OCI-LY3 (cell line): ENCODE measurements at regions not wholly inside any gene's neighbourhood (a gene's known extent, or its start where the extent isn't known, plus 50 kb on each side); places are given as distances from the start of the nearest gene placed in this dataset.

Experiments used
- H2AFZ ChIP-seq: fragments of 200-600, 300-600 bp; shearing (Covaris generic); 2 replicates; pipeline ENCODE4 v1.6.0; 2014; ENCODE audit warnings: antibody characterized with exemption, low read depth, low read length
- H3K27ac ChIP-seq: fragments of 200-600, 300-600 bp; sonication (generic); 2 replicates; pipeline ENCODE4 v1.5.1; 2014; ENCODE audit warnings: mild to moderate bottlenecking, low read length, moderate library complexity, mixed read lengths
- H3K27me3 ChIP-seq: fragments of 200-600, 300-600 bp; sonication (generic); 2 replicates; pipeline ENCODE4 v1.6.1; 2014; ENCODE audit warnings: low read depth, low read length, mixed read lengths
- H3K36me3 ChIP-seq: fragments of 200-600, 300-600 bp; sonication (generic); replicated peaks from 2 replicates; pipeline ENCODE3; 2014; ENCODE audit warnings: low read depth, low read length, mixed read lengths
- H3K4me1 ChIP-seq: fragments of 300-600, 200-600 bp; sonication (generic); 2 replicates; pipeline ENCODE4 v1.6.1; 2014; ENCODE audit warnings: low read length, mixed read lengths
- H3K4me2 ChIP-seq: fragments of 200-600, 300-600 bp; sonication (generic); 2 replicates; pipeline ENCODE4 v1.6.1; 2014; ENCODE audit warnings: low read length, mixed read lengths
- H3K4me3 ChIP-seq: fragments of 300-600, 200-600 bp; sonication (generic); 2 replicates; pipeline ENCODE4 v1.5.1; 2014; ENCODE audit warnings: antibody characterized with exemption, mild to moderate bottlenecking, low read length, moderate library complexity
- H3K79me2 ChIP-seq: fragments of 300-600, 200-600 bp; shearing (Covaris generic); 2 replicates; pipeline ENCODE4 v1.6.1; 2014; ENCODE audit warnings: mild to moderate bottlenecking, low read length, mixed read lengths
- H3K9ac ChIP-seq: fragments of 300-600, 200-600 bp; shearing (Covaris generic); 2 replicates; pipeline ENCODE4 v1.6.0; 2014; ENCODE audit warnings: mild to moderate bottlenecking, low read length, moderate library complexity
- H3K9me3 ChIP-seq: fragments of 200-600, 300-600 bp; shearing (Covaris generic); 2 replicates; pipeline ENCODE4 v1.6.1; 2014; ENCODE audit warnings: low read length, mixed read lengths; ENCODE audit not compliant: insufficient read depth
- H4K20me1 ChIP-seq: fragments of 200-600, 300-600 bp; sonication (generic); 2 replicates; pipeline ENCODE4 v1.6.1; 2016; ENCODE audit warnings: low read length, mixed read lengths; ENCODE audit not compliant: insufficient read depth
- CTCF ChIP-seq: fragments of 200-600, 300-600 bp; sonication (generic); IDR thresholded peaks from 2 replicates; pipeline ENCODE4 v1.5.1; 2014; ENCODE audit warnings: antibody characterized with exemption, low read length, low read depth
- EZH2phosphoT487 ChIP-seq: fragments of 200-600 bp; shearing (Covaris generic); IDR thresholded peaks from 2 replicates; pipeline ENCODE4 v1.6.1; 2018; ENCODE audit warnings: antibody characterized with exemption, mixed run types, low read depth

GRCh38 chr3:24751020-24751419 lies 256.4 kb upstream of the THRB start:
- Histone ChIP-seq H3K4me1 (no peaks in the 10 kb centered on the region), H3K36me3 (no peaks in the 10 kb centered on the region), H4K20me1 (no peaks in the 10 kb centered on the region), H3K79me2 (no peaks in the 10 kb centered on the region), H3K9me3 (no peaks in the 10 kb centered on the region), H3K27me3 (0 out of 2 replicates have a peak, but pooled peaks cover 5% of the 10 kb centered on the region), H2AFZ (no peak overlapping the region), H3K27ac (no peak overlapping the region), H3K4me2 (no peak overlapping the region), H3K9ac (no peak overlapping the region), H3K4me3 (no peak overlapping the region)
- TF ChIP-seq EZH2phosphoT487 = no peak
- TF ChIP-seq CTCF = no peak

GRCh38 chr3:24756101-24756888 lies 261.6 kb upstream of the THRB start:
- Histone ChIP-seq H3K4me3 (no peak overlapping the region), H2AFZ (no peak overlapping the region), H3K4me2 (no peak overlapping the region), H4K20me1 (no peaks in the 10 kb centered on the region), H3K79me2 (no peaks in the 10 kb centered on the region), H3K9ac (no peak overlapping the region), H3K4me1 (no peaks in the 10 kb centered on the region), H3K9me3 (no peaks in the 10 kb centered on the region), H3K27ac (no peak overlapping the region), H3K27me3 (0 out of 2 replicates have a peak, but pooled peaks cover 5% of the 10 kb centered on the region), H3K36me3 (no peaks in the 10 kb centered on the region)
- no peak for TF ChIP-seq EZH2phosphoT487
- no peak for TF ChIP-seq CTCF

GRCh38 chr3:24763393-24763792 lies 268.7 kb upstream of the THRB start:
- H3K27me3 ChIP-seq = no peaks in the 10 kb centered on the region
- H2AFZ ChIP-seq = no peak overlapping the region

More at GRCh38 chr3:24763393-24763792, 268.7 kb upstream of the THRB start:
- H3K9me3 ChIP-seq = no peaks in the 10 kb centered on the region
- no peak overlapping the region for H3K27ac ChIP-seq
- no peaks in the 10 kb centered on the region for H4K20me1 ChIP-seq
- no peaks in the 10 kb centered on the region for H3K4me1 ChIP-seq
- H3K4me2 ChIP-seq = no peak overlapping the region
- H3K36me3 ChIP-seq = no peaks in the 10 kb centered on the region
- H3K9ac ChIP-seq = no peak overlapping the region
- H3K4me3 ChIP-seq = no peak overlapping the region
- TF ChIP-seq EZH2phosphoT487 (no peak), CTCF (no peak)
- no peaks in the 10 kb centered on the region for H3K79me2 ChIP-seq
